Upper lobe of left lung (tissue), 4 donors: ENCODE measurements at regions not wholly inside any gene's neighbourhood (a gene's known extent, or its start where the extent isn't known, plus 50 kb on each side); places are given as distances from the start of the nearest gene placed in this dataset.

ENCODE experiments used
- POLR2A ChIP-seq, 4 donors: fragments of 450-650 bp; IDR thresholded peaks; one replicate each; pipeline ENCODE4 v1.5.1; 2016 to 2017; ENCODE audit warnings: antibody characterized with exemption in 4 of 4, mild to moderate bottlenecking in 2 of 4
- TF ChIP-seq, protein P1 (sequence below), 6 experiments: fragments of 450-650 bp in 4 of 6; fragments of 200-600 bp in 2 of 6; sonication (generic) in 2 of 6; IDR thresholded peaks; one replicate each; pipeline ENCODE4 v1.5.1; 2016 to 2019; ENCODE audit warnings: antibody characterized with exemption in 6 of 6

DNA sequence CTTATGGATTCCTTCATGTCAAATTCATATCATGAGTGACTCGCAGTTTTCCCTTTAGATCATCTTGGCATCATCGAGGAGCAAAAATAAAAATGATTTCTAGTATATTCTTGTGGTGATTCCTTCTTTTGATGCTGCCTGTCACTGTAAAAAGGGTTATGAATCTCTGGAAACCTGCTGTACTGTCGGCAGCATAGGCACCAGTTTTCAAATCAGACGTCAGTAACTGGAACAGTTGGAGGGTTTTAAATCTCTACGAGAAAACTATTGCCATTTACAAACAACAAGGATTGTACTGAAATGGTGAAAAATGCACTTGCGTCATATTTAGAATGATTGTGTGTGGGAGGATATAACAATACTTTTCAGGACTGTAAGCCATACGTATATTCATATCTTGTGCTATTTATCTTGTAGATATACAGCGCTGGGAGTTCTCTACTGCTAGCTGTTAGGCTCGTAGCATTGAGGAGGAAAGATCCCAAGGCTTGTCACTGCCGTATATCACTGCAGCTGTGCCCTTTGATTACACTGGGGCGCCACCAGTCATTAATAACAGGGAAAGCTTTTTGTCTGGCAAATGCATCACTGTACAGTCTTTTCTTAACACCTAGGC is 320.7 kb downstream of the MTX2 start:
- TF ChIP-seq, protein P1, sequence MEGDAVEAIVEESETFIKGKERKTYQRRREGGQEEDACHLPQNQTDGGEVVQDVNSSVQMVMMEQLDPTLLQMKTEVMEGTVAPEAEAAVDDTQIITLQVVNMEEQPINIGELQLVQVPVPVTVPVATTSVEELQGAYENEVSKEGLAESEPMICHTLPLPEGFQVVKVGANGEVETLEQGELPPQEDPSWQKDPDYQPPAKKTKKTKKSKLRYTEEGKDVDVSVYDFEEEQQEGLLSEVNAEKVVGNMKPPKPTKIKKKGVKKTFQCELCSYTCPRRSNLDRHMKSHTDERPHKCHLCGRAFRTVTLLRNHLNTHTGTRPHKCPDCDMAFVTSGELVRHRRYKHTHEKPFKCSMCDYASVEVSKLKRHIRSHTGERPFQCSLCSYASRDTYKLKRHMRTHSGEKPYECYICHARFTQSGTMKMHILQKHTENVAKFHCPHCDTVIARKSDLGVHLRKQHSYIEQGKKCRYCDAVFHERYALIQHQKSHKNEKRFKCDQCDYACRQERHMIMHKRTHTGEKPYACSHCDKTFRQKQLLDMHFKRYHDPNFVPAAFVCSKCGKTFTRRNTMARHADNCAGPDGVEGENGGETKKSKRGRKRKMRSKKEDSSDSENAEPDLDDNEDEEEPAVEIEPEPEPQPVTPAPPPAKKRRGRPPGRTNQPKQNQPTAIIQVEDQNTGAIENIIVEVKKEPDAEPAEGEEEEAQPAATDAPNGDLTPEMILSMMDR (IDR thresholded peaks at IDR 0.05) = no peak
- no peak for TF ChIP-seq POLR2A (IDR thresholded peaks at IDR 0.05)
